MV-4-11 (cell line): ENCODE measurements at regions not wholly inside any gene's neighbourhood (a gene's known extent, or its start where the extent isn't known, plus 50 kb on each side); places are given as distances from the start of the nearest gene placed in this dataset.

Source experiments
- DNase-seq: peaks from one replicate; lab custom pipeline; 2025; lab: John Stamatoyannopoulos, UW

- DNase-seq = no peak
These were observed 609.3 kb downstream of the NOVA1 start for GRCh38 chr14:25988536-25988935.

- DNase-seq = no peak
These were observed 642.1 kb downstream of the NOVA1 start for GRCh38 chr14:25955772-25956171.

GRCh38 chr14:25953532-25954139 lies 644.2 kb downstream of the NOVA1 start:
- no peak for DNase-seq

GRCh38 chr14:25945746-25946145 lies 652.1 kb downstream of the NOVA1 start:
- DNase-seq = no peak

- no peak for DNase-seq
These were observed 653.8 kb downstream of the NOVA1 start for GRCh38 chr14:25944020-25944419.

GRCh38 chr14:25943329-25943728 lies 654.5 kb downstream of the NOVA1 start:
- DNase-seq = no peak

GRCh38 chr14:25942090-25942489 lies 655.7 kb downstream of the NOVA1 start:
- no peak for DNase-seq

- DNase-seq = no peak
These were observed 664.1 kb downstream of the NOVA1 start for GRCh38 chr14:25933731-25934130.

GRCh38 chr14:25929881-25930615 lies 667.8 kb downstream of the NOVA1 start:
- DNase-seq = no peak

GRCh38 chr14:25911831-25912230 lies 686.0 kb downstream of the NOVA1 start:
- no peak for DNase-seq

GRCh38 chr14:25909045-25909747 lies 688.6 kb downstream of the NOVA1 start:
- DNase-seq = peak; percentile 76

- DNase-seq = no peak
These were observed 689.4 kb downstream of the NOVA1 start for GRCh38 chr14:25908277-25909044.

GRCh38 chr14:25904446-25904845 lies 693.4 kb downstream of the NOVA1 start:
- DNase-seq = no peak

- no peak for DNase-seq
These were observed 698.6 kb downstream of the NOVA1 start for GRCh38 chr14:25899197-25899596.

- no peak for DNase-seq
These were observed 701.1 kb downstream of the NOVA1 start for GRCh38 chr14:25896777-25897176.

- DNase-seq = no peak
These were observed 702.1 kb downstream of the NOVA1 start for GRCh38 chr14:25895740-25896139.

GRCh38 chr14:25887251-25887878 lies 710.5 kb downstream of the NOVA1 start:
- DNase-seq = no peak

- DNase-seq = no peak
These were observed 713.2 kb downstream of the NOVA1 start for GRCh38 chr14:25884657-25885056.

- no peak for DNase-seq
These were observed 714.9 kb downstream of the NOVA1 start for GRCh38 chr14:25882899-25883298.

GRCh38 chr14:25875475-25875874 lies 722.4 kb downstream of the NOVA1 start:
- no peak for DNase-seq

GRCh38 chr14:25869854-25870253 lies 728.0 kb downstream of the NOVA1 start:
- no peak for DNase-seq
